Mesenchymal stem cell (in vitro differentiated cells and primary cell): ENCODE measurements at regions not wholly inside any gene's neighbourhood (a gene's known extent, or its start where the extent isn't known, plus 50 kb on each side); places are given as distances from the start of the nearest gene placed in this dataset.

Experiments
- DNase-seq: peaks from one replicate; pipeline ENCODE4 v3.0.0-alpha.2; 2013
- H2AFZ ChIP-seq: one replicate; pipeline ENCODE4 v1.6.1; 2013; ENCODE audit warnings: low read depth, mild to moderate bottlenecking, control low read depth, inconsistent platforms, low read length, moderate library complexity
- H2AK5ac ChIP-seq: 2 replicates; pipeline ENCODE4 v1.6.1; 2013; ENCODE audit warnings: low read length, moderate library complexity, mild to moderate bottlenecking, inconsistent platforms; ENCODE audit not compliant: severe bottlenecking
- H2BK120ac ChIP-seq: one replicate; pipeline ENCODE4 v1.6.1; 2013; ENCODE audit warnings: low read depth, mild to moderate bottlenecking, inconsistent platforms, low read length, moderate library complexity
- H2BK12ac ChIP-seq, 2 experiments: one replicate each; pipeline ENCODE4 v1.6.1; 2013; ENCODE audit warnings: inconsistent platforms in 2 of 2, low read length in 2 of 2, mild to moderate bottlenecking in 2 of 2, moderate library complexity in 2 of 2, control low read depth in 1 of 2
- H2BK15ac ChIP-seq: one replicate; pipeline ENCODE4 v1.6.1; 2013; ENCODE audit warnings: mild to moderate bottlenecking, low read depth, inconsistent platforms; ENCODE audit not compliant: poor library complexity, severe bottlenecking
- H2BK5ac ChIP-seq: 2 replicates; pipeline ENCODE4 v1.6.1; 2013; ENCODE audit warnings: low read depth, mild to moderate bottlenecking, low read length, control low read depth, inconsistent platforms; ENCODE audit not compliant: poor library complexity, severe bottlenecking
- H3K14ac ChIP-seq, 2 experiments: one replicate each; pipeline ENCODE4 v1.6.1; 2013; ENCODE audit warnings: inconsistent platforms in 2 of 2, low read length in 2 of 2, control low read depth in 1 of 2, mild to moderate bottlenecking in 1 of 2, moderate library complexity in 1 of 2
- H3K18ac ChIP-seq, 2 experiments: one replicate each; pipeline ENCODE4 v1.6.1; 2013; ENCODE audit warnings: inconsistent platforms in 2 of 2, low read length in 2 of 2, control low read depth in 1 of 2, low read depth in 1 of 2, mild to moderate bottlenecking in 1 of 2
- H3K23ac ChIP-seq, 2 experiments: one replicate each; pipeline ENCODE4 v1.6.1; 2013; ENCODE audit warnings: inconsistent platforms in 2 of 2, low read length in 2 of 2, mild to moderate bottlenecking in 2 of 2, moderate library complexity in 2 of 2, control low read depth in 1 of 2
- H3K27ac ChIP-seq: 2 replicates; pipeline ENCODE4 v1.5.1; 2013; ENCODE audit warnings: mild to moderate bottlenecking, moderate library complexity, low read length, control low read depth, inconsistent platforms; ENCODE audit not compliant: poor library complexity, severe bottlenecking
- H3K27me3 ChIP-seq, 2 experiments: 2 replicates each; pipeline versions ENCODE4 v1.6.1 to v1.7.0; 2013; ENCODE audit warnings: low read length in 2 of 2, mild to moderate bottlenecking in 2 of 2, moderate library complexity in 2 of 2, control low read depth in 1 of 2, inconsistent platforms in 1 of 2; ENCODE audit not compliant: control insufficient read depth in 1 of 2, insufficient read depth in 1 of 2
- H3K36me3 ChIP-seq, 2 experiments: 2 replicates each; pipeline versions ENCODE4 v1.6.1 to v1.7.0; 2013; ENCODE audit warnings: low read length in 2 of 2, control low read depth in 1 of 2, inconsistent platforms in 1 of 2, low read depth in 1 of 2, mild to moderate bottlenecking in 1 of 2; ENCODE audit not compliant: insufficient read depth in 2 of 2, control insufficient read depth in 1 of 2
- H3K4ac ChIP-seq, 2 experiments: one replicate each; pipeline ENCODE4 v1.6.1; 2013; ENCODE audit warnings: inconsistent platforms in 2 of 2, low read length in 2 of 2, mild to moderate bottlenecking in 2 of 2, moderate library complexity in 2 of 2, control low read depth in 1 of 2, low read depth in 1 of 2
- H3K4me1 ChIP-seq: 2 replicates; pipeline ENCODE4 v1.6.1; 2013; ENCODE audit warnings: low read depth, low read length, control low read depth; ENCODE audit not compliant: control insufficient read depth, insufficient read depth
- H3K4me2 ChIP-seq: 2 replicates; pipeline ENCODE4 v1.6.1; 2013; ENCODE audit warnings: low read length, mild to moderate bottlenecking, inconsistent platforms; ENCODE audit not compliant: poor library complexity, severe bottlenecking
- H3K4me3 ChIP-seq, 2 experiments: 2 replicates each; pipeline versions ENCODE4 v1.5.1 to v1.7.0; 2013; ENCODE audit warnings: low read length in 2 of 2, mild to moderate bottlenecking in 2 of 2, control low read depth in 1 of 2, low read depth in 1 of 2; ENCODE audit not compliant: insufficient read depth in 1 of 2
- H3K79me1 ChIP-seq: replicated peaks from 2 replicates; pipeline ENCODE4 v1.6.1; 2013; ENCODE audit warnings: mild to moderate bottlenecking, control low read depth, low read length, inconsistent platforms; ENCODE audit not compliant: poor library complexity, severe bottlenecking
- H3K9ac ChIP-seq: 2 replicates; pipeline ENCODE4 v1.7.0; 2013; ENCODE audit warnings: mild to moderate bottlenecking, low read length, moderate library complexity
- H3K9me3 ChIP-seq: 2 replicates; pipeline ENCODE4 v1.7.0; 2013; ENCODE audit warnings: mild to moderate bottlenecking, low read length; ENCODE audit not compliant: control insufficient read depth
- H4K8ac ChIP-seq: one replicate; pipeline ENCODE4 v1.6.1; 2013; ENCODE audit warnings: inconsistent platforms, mild to moderate bottlenecking, low read length, moderate library complexity
- H4K91ac ChIP-seq: one replicate; pipeline ENCODE4 v1.6.1; 2013; ENCODE audit warnings: mild to moderate bottlenecking, low read length, inconsistent platforms
- WGBS: methylation state at CpG from one replicate; pipeline ENCODE4 v1.1.7; 2013; ENCODE audit warnings: mixed read lengths; 5-methylcytosine and 5-hydroxymethylcytosine counted together

- Histone ChIP-seq H2AK5ac (no peak overlapping the region), H3K4me2 (no peak overlapping the region), H2BK5ac (no peak overlapping the region), H2AFZ (no peak overlapping the region), H3K14ac (no peak overlapping the region), H3K27me3 (no peaks in the 10 kb centered on the region), H3K79me1 (no peaks in the 10 kb centered on the region), H2BK12ac (no peak overlapping the region), H3K4me1 (no peaks in the 10 kb centered on the region), H3K18ac (no peak overlapping the region), H3K27ac (peak overlapping the region; percentile 26), H4K8ac (no peak overlapping the region), H3K23ac (no peak overlapping the region), H3K4ac (no peak overlapping the region), H3K36me3 (no peaks in the 10 kb centered on the region), H3K4me3 (no peak overlapping the region), H2BK120ac (no peak overlapping the region), H2BK15ac (no peak overlapping the region), H3K9me3 (no peaks in the 10 kb centered on the region), H4K91ac (no peak overlapping the region), H3K9ac (no peak overlapping the region)
- WGBS = 46% methylated on average over 3 of the region's 3 CpGs
- peak; percentile 60 for DNase-seq
Measured at GRCh38 chr11:25927411-25927953, 404.4 kb upstream of the ANO3 start.

- Histone ChIP-seq H3K36me3 (no peaks in the 10 kb centered on the region), H3K27me3 (no peaks in the 10 kb centered on the region), H4K8ac (no peak overlapping the region), H2BK120ac (no peak overlapping the region), H4K91ac (no peak overlapping the region), H3K4me3 (no peak overlapping the region), H2BK15ac (no peak overlapping the region), H3K4me2 (no peak overlapping the region), H3K23ac (no peak overlapping the region), H3K18ac (no peak overlapping the region), H2BK12ac (no peak overlapping the region), H2AFZ (no peak overlapping the region), H3K4ac (no peak overlapping the region), H3K9me3 (no peaks in the 10 kb centered on the region), H3K79me1 (no peaks in the 10 kb centered on the region), H2BK5ac (no peak overlapping the region), H3K4me1 (no peaks in the 10 kb centered on the region), H2AK5ac (no peak overlapping the region), H3K14ac (no peak overlapping the region), H3K9ac (no peak overlapping the region), H3K27ac (no peak overlapping the region)
- no CpG with 5 or more reads among the region's 2 CpGs for WGBS
- peak; percentile 84 for DNase-seq
Measured at GRCh38 chr11:25928076-25928475, 403.9 kb upstream of the ANO3 start.

DNA sequence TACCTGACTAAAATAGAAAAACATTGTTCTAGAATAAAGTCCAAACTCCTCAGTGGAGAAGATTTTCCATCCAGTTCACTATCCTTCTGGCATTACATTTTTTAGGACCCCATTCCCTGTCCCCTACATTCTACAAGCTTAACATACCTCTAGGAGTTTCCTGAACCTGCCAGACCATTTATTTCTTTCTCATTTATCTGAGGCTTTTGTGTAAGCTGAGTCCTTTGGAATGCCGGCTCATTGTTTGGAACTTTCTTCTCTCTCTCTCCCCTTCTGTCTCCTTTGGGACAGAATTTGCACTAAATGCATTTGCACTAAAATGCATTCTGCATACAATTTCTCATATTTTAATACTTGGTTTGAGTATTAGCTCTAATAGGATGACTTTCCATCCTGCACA, 393.0 kb upstream of the ANO3 start:
- Histone ChIP-seq H4K91ac (no peak overlapping the region), H2AK5ac (no peak overlapping the region), H3K27me3 (no peaks in the 10 kb centered on the region), H2AFZ (no peak overlapping the region), H3K4ac (no peak overlapping the region), H2BK15ac (no peak overlapping the region), H2BK12ac (no peak overlapping the region), H3K9me3 (no peaks in the 10 kb centered on the region), H2BK5ac (no peak overlapping the region), H4K8ac (no peak overlapping the region), H3K18ac (no peak overlapping the region), H3K23ac (no peak overlapping the region), H3K4me1 (no peaks in the 10 kb centered on the region), H3K4me3 (no peak overlapping the region), H3K36me3 (no peaks in the 10 kb centered on the region), H3K79me1 (no peaks in the 10 kb centered on the region), H3K14ac (no peak overlapping the region), H3K27ac (no peak overlapping the region), H3K9ac (no peak overlapping the region), H2BK120ac (no peak overlapping the region), H3K4me2 (no peak overlapping the region)
- WGBS = 100% methylated on average over 1 of the region's 1 CpG
- no peak for DNase-seq

GRCh38 chr11:25939691-25940090, 392.2 kb upstream of the ANO3 start:
- no peaks in the 10 kb centered on the region for H3K36me3 ChIP-seq
- 100% methylated on average over 1 of the region's 2 CpGs for WGBS
- H3K4me2 ChIP-seq = no peak overlapping the region

More at GRCh38 chr11:25939691-25940090, 392.2 kb upstream of the ANO3 start:
- H4K8ac ChIP-seq = no peak overlapping the region
- no peak overlapping the region for H2BK15ac ChIP-seq
- no peak overlapping the region for H2BK5ac ChIP-seq
- H3K14ac ChIP-seq = no peak overlapping the region
- no peak overlapping the region for H2AFZ ChIP-seq
- H4K91ac ChIP-seq = no peak overlapping the region
- peaks cover 3% of the 10 kb centered on the region for H3K4me1 ChIP-seq
- H2BK120ac ChIP-seq = no peak overlapping the region
- H3K4ac ChIP-seq = no peak overlapping the region
- H3K18ac ChIP-seq = no peak overlapping the region
- no peak overlapping the region for H2AK5ac ChIP-seq
- H3K27ac ChIP-seq = no peak overlapping the region
- no peaks in the 10 kb centered on the region for H3K79me1 ChIP-seq
- H3K9ac ChIP-seq = no peak overlapping the region
- no peak overlapping the region for H3K4me3 ChIP-seq
- H3K23ac ChIP-seq = no peak overlapping the region
- H3K27me3 ChIP-seq = no peaks in the 10 kb centered on the region
- H2BK12ac ChIP-seq = no peak overlapping the region
- no peak for DNase-seq
- no peaks in the 10 kb centered on the region for H3K9me3 ChIP-seq
